Ureter (tissue), 1 donor: ENCODE measurements at regions not wholly inside any gene's neighbourhood (a gene's known extent, or its start where the extent isn't known, plus 50 kb on each side); places are given as distances from the start of the nearest gene placed in this dataset.
"Not testable (repeated sequence)": the region's sequence is repeated elsewhere in the genome, so short reads cannot be mapped to it uniquely, and the experiment has no call there.

Experiments
- DNase-seq: peaks from one replicate; pipeline ENCODE4 v3.0.0-alpha.2; 2020; ENCODE audit warnings: low spot score
- donor health status: DM: yes; HTN: yes; CAD: no.

DNA sequence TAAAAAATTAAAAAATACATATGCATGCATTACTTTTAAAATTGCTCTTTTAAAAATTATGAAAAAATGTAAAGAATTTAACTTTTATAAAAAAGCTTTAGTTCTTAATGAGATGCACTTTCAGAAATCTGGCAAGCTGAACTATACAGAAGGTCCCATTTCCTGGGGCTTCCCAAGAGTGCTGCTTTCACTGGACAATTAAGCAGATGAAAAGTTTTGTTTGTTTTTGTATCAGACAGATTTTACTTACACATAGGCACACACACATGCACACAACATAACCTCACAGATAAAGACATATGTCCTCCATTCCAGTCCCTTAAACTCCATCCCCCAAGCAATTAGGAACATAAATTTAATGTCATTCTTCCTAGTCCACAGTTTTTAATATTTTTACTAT, 402.3 kb upstream of the ASIC2 start:
- no peak for DNase-seq

DNA sequence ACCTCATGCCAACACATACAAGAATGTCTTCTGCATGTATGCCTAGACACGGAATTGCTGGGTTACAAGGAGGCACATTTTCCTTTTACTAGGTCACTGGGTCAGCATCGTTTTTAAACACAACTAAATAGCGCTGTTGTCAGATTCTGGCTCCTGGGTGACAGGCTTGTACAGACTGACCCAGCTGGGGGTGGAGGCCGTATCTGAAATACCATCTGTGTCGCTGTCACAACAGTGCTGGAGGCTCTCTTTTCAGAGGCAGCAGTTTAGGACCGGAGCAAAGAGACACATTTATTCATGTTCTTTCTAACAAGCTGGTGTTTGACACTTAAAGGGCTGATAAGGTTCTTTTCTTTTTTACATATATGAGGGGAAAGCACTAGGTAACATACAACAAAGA, 403.0 kb upstream of the ASIC2 start:
- DNase-seq = no peak

DNA sequence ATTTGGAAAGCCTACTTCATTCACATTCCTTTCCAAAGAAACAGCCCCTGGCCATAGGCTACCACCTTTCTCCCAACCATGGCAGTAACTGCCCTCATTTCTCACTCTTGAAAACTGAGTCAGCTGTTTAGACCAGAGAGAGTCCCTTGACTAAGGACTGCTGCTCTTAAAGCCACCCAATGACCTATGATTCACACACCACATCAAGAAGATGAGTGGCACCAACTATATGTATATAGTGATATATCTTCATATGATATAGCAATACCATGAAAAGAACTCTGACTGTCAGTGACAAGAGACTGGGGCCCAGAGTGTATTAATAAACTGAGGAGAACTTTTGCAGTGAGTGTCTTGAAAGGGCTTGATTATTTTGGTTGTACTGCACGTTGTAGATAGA, 404.5 kb upstream of the ASIC2 start:
- no peak for DNase-seq

DNA sequence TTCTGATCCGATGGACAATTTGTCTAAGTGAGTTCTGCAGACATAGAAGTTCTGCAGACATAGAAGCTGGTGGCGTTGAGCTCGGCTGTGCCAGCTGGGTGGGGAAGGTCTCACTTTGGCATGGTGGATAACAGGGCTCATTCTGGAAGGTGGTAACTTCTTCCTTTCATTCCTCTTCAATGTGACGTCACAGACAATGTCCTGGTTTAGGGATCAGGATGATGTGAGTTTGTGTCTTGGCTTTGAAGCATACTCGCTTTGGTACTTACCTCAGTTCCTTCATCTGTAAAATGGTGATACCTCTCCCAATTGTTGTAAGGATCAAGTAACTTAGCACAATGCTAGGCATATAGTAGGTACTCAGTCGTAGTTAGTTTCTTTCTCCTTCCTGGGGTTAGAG, 408.8 kb upstream of the ASIC2 start:
- DNase-seq = no peak

DNA sequence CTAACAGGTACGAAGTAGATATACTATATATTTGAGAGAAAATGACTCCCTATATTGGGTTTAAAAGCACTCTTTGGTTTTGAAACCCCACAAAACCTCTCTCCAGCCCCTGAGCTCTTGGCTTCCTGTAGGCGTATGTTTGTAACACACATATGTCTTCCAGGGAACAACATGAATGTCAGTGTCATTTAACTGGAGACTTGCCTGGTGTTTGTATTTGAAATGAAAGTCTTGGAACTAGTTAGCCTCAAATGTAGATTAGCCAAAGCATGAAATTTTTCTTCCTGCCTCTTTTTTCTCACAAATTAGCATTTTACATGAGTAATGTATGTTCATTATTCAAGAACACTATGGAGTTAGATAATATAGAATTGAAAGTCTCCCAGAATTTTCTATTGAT, 411.8 kb upstream of the ASIC2 start:
- no peak for DNase-seq

DNA sequence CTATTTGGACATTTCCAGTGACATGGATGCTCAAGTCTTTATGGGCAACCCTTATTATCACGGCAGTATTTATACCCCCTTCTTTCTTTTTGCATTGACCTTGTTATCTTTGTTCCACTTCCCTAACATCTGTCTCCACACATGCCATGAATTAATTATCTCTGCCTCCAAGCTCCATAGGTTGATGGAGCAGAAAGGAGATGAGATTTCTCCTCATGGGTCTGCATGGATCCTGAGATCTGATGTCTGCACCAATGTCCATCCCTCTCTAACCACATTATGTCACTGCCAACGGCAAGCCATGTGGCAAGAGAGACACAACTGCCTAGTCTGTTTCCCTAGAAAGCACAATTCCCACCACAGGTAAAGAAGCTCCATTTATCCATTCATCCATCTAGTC, 416.8 kb upstream of the ASIC2 start:
- DNase-seq = no peak

DNA sequence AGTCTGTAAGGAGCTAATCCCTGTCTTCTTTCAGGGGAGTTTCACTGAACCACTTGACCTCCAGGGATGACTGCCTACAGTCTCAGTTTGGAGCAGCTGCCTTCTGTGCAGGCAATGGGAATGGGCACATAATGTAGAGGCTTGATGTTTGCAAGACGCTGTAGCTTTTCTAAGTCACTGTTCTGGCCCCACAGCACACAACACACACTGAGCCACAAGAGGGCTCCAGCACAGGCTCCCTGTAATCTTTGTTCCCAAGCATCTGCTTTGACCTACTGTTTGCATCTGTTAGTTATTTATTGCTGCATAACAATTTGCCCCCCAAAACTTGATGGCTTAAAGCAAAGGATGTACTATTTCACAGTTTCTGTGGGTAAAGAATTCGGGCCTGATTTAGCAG, 419.0 kb upstream of the ASIC2 start:
- DNase-seq = no peak

DNA sequence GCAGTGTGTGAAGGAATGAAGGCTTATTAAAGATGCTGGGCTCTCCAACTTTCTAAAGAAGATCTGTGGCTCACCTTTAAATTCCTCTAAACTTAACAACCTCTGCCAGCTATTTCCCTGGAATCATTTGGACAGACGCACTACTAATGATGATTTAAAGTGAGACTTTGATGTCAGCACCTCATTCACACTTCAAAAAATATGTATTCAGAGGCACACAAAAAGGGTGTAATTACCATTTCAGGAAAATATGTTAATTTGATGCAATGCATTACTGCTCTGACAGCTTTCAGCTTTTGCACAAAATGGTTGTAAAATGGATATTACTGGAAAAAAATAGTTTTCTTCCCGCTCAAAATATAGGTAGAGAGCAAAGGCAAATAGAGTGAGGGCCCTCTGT, 423.9 kb upstream of the ASIC2 start:
- no peak for DNase-seq

DNA sequence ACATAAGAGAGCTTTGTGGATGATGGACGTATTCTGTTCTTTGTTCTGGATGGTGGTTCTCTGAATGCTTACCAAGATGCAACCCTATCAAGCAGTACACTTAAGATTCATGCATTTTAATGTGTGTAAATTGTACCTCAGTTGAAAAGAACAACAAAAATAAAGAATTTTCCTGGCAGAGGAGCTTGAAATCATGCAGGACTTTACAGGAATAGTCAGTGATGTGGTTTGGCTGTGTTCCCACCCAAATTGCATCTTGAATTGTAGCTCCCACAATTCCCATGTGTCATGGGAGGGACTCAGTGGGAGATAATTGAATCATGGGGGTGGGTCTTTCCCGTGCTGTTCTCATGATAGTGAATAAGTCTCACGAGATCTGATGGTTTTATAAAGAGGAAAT, 430.6 kb upstream of the ASIC2 start:
- DNase-seq = not testable (repeated sequence)

DNA sequence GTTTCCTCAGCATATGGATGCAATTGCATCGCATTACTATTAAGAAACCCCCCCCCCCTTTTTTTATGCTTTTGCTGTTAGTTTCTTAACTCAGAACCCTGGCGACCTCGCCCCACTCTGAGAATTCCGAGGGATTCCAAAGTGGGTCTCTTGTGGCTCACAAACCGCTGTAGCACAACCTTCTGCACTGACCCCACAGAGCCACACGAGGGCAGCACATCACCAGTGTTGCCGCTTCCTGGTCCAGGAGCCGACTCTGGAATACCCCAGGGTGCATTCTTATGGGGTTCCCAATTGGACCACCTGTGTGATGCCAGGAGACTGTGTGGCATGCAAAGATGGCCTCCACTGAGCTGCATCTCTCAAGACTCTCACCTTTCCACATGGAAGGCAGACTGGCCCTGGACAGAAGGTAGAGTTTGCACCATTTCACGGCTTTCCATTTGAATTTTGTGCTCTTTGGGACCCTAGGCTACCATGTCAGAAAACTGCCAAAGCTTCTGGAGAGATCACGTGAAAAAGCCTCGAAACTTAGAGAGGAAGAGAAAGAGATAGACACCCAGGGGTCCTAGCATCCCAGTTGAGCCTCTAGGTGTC, 432.7 kb upstream of the ASIC2 start:
- no peak for DNase-seq

DNA sequence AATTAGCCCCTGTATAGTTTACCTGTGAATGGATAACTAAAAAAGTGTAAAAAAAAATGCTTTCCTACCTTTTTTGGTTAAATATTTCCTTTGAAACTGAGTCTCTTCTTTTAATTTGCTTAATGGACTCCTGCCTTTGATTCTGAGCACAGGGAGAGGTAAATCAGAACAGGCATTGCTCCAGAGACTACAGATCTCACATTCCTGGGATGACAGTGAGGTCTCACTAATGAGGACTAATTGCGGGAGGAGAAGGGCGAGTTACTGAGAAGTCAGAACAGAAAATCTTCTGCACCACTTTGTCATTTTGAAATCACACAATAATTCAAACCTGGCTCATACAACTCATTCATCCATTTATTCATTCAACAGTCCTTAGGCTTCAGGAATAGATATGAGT, 437.0 kb upstream of the ASIC2 start:
- DNase-seq = no peak

DNA sequence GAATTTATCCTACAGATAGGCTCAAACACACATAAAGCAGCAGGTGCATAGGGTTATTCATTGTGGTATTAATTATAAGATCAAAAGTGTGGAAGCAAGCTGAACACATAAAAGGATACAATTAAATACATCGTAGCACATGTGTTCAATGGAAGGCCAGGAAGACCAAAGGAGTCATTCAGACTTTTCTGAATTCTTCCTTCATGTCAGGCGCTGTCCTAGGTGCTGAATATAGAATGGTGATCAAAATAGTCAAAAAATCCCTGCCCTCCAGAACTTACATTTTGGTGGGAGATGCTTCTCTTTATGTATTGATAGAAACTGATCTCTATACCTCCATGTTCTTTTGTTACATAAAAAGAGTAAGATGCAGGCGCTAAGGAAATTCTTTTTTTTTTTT, 439.0 kb upstream of the ASIC2 start:
- no peak for DNase-seq

DNA sequence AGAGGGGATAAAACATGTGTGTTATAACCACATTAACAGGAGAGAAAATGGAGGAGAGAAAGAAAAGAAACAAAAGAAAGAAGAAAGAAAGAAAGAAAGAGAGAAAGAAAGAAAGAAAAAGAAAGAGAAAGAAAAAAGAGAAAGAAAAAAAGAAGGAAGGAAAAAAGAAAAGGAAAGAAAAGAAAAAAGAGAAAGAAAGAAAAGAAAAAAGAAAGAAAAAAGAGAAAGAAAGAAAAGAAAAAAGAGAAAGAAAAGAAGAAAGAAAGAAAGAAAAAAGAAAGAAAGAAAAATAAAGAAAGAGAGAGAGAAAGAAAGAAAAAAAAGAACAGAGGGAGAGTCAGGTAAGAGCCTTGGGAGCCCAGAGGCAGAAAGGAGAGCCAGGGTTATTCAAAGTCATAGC, 446.6 kb upstream of the ASIC2 start:
- DNase-seq = no peak

DNA sequence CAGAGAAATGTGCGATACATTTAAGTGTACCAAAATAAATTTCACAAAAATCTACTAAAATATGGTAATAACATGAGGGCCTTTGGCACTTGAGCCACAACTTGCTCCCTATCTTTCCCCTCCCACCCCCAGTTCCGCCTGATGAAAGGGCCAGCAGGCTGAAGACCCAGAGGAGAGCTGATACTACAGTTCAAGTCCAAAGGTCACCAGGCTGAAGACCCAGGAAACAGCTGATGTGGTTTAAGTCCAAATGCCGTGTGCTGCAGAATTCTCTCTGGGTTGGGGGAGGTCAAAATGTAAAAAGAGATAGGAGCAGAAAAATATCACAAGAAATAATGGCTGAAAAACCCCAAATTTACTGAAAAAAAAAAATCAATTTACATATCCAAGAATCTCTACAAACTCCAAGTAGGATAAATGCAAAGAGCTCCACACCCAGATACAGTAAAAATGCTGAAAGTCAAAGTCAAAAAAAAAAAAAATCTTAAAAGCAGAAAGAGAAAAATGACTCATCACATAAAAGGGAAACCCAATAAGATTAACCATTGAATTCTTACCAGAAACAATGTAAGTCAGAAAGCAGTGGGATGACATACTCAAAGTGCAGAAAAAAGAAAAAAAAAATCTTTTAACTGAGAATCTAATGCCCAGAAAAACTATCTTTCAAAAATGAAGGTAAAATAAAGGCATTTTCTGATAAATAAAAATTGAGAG, 452.1 kb upstream of the ASIC2 start:
- DNase-seq = no peak

DNA sequence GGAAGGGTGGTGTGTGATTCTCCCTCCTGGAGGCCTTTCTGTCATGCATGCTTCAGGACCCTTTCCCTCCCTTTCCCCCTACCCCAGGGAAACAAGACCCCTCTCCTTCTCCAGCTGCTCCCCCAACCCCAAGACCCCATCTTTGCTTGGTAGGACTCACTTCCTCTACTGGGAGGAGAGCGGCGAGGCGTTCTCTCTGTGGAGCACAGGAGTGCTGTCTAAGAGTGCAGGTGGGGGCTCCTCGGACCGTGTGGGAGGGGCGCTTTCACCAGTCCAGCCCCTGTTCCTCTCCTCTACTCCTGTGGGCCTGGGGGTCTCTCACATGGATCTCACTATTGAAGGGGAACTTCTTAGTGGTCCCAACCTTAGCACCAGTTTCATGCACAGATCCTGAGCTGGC, 456.1 kb upstream of the ASIC2 start:
- no peak for DNase-seq

DNA sequence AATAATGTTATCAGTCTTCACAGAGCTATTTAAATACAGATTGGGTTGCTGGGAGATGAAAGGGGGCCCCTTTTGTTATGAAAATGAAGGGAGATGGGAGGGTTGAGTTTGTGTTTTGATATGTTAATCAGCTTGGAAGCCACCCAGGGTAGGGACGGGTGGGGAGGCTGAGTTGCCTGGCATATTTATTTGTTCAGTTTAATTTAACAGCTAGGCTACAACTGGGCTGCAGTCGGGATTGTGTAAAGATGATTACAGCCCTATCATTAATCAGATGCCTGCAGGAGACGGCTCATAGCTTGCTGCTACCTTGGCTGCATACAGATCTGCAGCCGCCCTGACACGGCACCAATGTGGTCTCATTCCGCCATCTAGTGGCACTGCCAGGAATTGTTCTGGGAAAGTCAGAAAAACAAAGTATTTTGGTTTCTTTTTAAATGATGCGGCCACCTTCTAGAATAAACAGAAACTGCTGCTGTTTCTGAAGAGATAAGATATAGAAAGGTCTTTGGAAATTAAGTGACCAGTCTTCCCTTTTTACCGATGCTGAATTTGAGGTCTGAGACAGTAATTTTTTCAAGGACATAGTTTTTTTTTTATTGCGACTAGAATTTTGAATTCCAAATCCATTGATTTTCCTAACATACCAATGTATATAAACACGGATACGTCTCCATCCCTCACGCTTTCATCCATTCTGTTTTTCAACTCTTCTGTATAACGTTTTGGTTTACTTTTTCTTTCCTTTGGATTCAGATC, 458.0 kb upstream of the ASIC2 start:
- peak; percentile 79 for DNase-seq

DNA sequence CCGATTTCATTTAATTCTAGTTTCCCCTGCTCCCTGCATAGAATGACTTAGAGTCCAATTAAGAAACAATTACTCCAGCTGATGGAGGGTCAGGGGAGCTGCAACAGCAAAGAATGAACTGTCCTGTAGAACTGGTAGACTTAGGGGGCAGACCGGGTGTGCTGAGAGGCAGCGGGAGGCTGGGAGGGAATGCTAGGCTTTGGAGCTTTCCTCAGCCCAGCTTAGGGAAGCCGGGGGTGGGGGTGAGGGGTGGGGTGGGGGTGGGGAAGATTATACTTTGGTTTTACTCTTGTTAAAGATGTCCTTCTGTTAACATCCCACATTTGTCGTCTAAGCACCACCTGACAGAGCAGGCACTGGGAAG, 458.6 kb upstream of the ASIC2 start:
- DNase-seq = no peak

DNA sequence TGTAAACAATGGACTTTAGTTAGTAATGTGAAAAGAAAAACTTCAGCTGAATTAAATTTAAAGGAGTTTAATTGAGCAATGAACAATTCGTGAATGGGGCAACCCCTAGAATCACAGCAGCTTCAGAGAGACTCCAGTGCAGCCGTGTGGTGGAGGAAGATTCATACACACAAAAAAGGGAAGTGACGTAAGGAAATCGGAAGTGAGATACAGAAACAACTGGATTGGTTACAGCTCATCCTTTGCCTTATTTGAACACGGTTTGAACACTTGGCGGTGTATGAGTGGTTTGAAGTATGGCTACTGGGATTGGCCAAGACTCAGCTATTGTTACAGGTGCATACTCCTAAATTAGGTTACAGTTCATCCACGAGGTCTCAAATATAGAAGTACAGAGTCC, 460.4 kb upstream of the ASIC2 start:
- DNase-seq = no peak

DNA sequence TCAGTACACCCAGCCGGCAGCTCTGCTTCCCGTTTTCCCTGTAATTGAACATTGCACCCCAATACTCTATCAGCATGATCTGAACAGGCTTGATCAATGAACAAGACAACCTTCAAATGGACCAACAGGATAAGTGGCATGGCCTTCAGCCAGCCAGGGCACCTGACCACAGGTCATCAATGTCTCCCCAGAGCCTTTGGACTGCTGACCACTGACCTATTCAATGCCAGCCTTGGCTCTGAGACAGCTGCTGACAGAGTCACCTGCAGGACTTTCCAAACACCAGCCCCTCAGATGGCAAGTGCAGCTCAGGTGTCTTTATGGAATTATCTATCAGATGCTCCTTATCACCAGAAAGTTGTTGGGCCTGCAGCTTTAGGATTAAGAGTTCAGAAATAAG, 462.9 kb upstream of the ASIC2 start:
- no peak for DNase-seq

DNA sequence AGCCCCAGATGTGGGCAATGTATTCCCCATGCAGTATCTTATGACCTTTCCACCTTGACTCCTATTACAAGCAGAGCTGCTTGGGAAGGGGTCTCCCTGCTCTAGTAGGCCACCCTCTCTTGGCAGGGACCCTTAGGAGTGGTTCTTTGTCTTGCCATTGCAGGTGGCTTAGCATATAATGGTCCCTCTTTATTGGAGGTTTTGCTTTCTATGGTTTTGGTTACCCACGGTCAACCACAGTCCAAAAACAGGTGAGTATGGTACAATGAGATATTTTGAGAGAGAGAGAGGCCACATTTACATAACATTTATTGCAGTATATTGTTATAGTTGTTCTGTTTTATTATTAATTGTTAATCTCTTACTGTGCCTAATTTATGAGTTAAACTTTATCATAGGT, 472.8 kb upstream of the ASIC2 start:
- no peak for DNase-seq

DNA sequence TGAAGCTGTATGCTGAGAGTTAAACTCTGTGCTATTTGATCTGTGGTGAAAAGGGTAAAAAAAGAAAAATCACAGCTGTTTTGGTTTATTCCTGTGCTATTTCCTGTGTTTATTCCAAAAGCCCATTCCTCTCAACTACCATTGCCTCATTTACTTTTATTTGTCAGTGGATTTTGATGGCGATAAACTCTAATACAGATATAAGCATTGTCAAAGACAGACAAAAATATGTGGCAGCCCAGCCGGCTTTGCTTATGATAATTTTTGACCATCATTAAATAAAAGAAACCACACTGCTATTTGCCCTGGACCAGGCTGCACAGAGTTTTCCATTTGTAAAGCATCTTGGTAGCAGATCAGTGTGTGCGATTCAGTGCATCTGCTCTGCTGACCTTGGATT, 473.6 kb upstream of the ASIC2 start:
- DNase-seq = no peak

DNA sequence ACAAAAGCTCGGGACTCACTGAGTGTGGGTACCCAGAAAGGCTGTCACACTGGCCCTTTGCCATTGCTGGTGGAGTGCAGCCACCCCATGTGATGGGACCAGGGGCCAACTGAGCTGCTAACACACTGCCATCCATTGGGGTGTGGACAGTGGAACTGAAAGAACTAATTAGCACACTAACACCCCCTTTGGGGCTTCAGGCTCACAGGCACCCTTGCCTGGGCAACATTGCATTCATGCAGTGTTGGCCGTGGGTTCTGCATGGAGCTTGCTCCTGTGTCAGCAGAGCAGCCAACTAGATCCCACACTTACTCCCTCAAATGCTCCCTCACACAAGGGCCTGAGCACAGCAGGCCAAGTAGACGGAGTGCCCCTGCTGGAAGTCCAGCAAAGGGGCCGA, 476.0 kb upstream of the ASIC2 start:
- DNase-seq = no peak

DNA sequence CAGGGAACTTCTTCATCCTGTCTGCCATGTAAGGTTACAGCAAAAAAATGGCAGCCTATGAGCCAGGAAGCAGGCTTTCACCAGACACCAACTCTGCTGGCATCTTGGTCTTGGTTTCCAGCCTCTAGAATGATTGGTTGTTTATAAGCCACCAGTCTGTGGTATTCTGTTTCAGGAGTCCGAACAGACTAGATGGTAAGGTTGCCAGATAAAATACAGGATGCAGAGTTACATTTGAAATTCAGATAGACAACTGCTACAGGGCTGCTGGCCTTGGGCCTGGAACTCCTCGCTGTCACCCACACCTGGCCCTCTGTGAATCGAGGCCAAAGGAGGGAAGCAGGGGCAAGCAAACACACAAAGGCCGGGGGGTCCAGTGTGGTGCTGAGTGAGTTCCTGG, 478.8 kb upstream of the CCL2 start:
- DNase-seq = no peak

DNA sequence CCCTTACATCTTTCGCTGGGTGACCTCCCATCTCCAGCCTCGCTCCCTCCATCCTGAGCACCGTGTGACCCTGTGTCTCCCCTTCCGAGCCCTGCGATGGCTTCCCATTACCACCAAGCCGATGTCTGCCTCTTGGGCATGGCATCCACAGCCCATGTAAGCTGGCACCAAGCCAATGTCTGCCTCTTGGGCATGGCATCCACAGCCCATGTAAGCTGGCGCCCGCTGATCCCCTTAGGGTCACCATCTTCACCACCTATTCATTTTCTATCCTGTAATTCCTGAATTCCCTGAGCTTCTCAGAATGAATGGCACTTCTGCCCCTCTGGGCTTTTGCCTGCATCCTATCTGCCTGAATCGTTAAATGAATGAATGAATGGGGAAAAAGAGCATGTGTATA, 478.2 kb upstream of the CCL2 start:
- no peak for DNase-seq
